T-cell (primary cell): ENCODE measurements at regions not wholly inside any gene's neighbourhood (a gene's known extent, or its start where the extent isn't known, plus 50 kb on each side); places are given as distances from the start of the nearest gene placed in this dataset.

Experiments
- ATAC-seq, 4 experiments: fragments of 200-7000 bp in 3 of 4; fragments of 150-1000 bp in 1 of 4; cut with Tn5 transposase; replicated peaks in 1 of 4; 1 replicate in 3 of 4; 2 replicates in 1 of 4; pipeline ENCODE4 v1.10.0; 2021; ENCODE audit warnings: moderate library complexity in 3 of 4, mild to moderate bottlenecking in 2 of 4, moderate number of reproducible peaks in 1 of 4
- CTCF ChIA-PET, 2 donors: fragments of 300-600 bp; sonication (Branson Sonifier 250); formaldehyde crosslinking; loops; one replicate each; lab custom pipeline; 2022; ENCODE audit warnings: antibody characterized with exemption in 2 of 2; lab: Charles Lee
- POLR2A ChIA-PET, 2 donors: fragments of 300-600 bp; sonication (Branson Sonifier 250); formaldehyde crosslinking; loops; one replicate each; lab custom pipeline; 2022; ENCODE audit warnings: antibody characterized with exemption in 2 of 2; lab: Charles Lee
- DNase-seq, 35 experiments: peaks; one replicate each; pipeline versions ENCODE4 v3.0.0 to v3.0.0-alpha.2; 2013 to 2023
- H3K27ac ChIP-seq: one replicate; pipeline ENCODE4 v1.5.1; 2013; ENCODE audit warnings: low read length
- H3K27me3 ChIP-seq, 2 experiments: replicated peaks in 1 of 2; 1 replicate in 1 of 2; 2 replicates in 1 of 2; pipeline versions ENCODE4 v1.6.1 to v1.7.0; 2013; ENCODE audit warnings: low read length in 1 of 2, mixed read lengths in 1 of 2; ENCODE audit not compliant: control insufficient read depth in 2 of 2, insufficient read depth in 2 of 2; ENCODE audit errors: extremely low read depth in 1 of 2
- H3K36me3 ChIP-seq, 2 donors: 1 replicate in 1 of 2; 2 replicates in 1 of 2; pipeline versions ENCODE4 v1.6.1 to v1.7.0; 2013; ENCODE audit warnings: low read length in 1 of 2; ENCODE audit not compliant: control insufficient read depth in 2 of 2, insufficient read depth in 1 of 2; ENCODE audit errors: extremely low read depth in 1 of 2
- H3K4me1 ChIP-seq, 2 experiments: 1 replicate in 1 of 2; 2 replicates in 1 of 2; pipeline versions ENCODE4 v1.6.1 to v1.7.0; 2013; ENCODE audit warnings: low read length in 2 of 2, mixed read lengths in 1 of 2; ENCODE audit not compliant: insufficient read depth in 2 of 2, control insufficient read depth in 1 of 2; ENCODE audit errors: extremely low read depth in 1 of 2
- H3K4me3 ChIP-seq, 2 donors: 1 replicate in 1 of 2; 2 replicates in 1 of 2; pipeline versions ENCODE4 v1.5.1 to v1.7.0; 2013; ENCODE audit warnings: mild to moderate bottlenecking in 2 of 2, low read length in 1 of 2, moderate library complexity in 1 of 2; ENCODE audit not compliant: control insufficient read depth in 1 of 2; ENCODE audit errors: extremely low read depth in 1 of 2
- H3K9me3 ChIP-seq: 2 replicates; pipeline ENCODE4 v1.7.0; 2013
- H3K27ac Mint-ChIP-seq, 2 donors: one replicate each; pipeline ENCODE4 v1.8.0; 2020 to 2021; ENCODE audit warnings: mild to moderate bottlenecking in 2 of 2, mixed read lengths in 2 of 2
- H3K27me3 Mint-ChIP-seq, 2 donors: one replicate each; pipeline ENCODE4 v1.8.0; 2021 to 2022; ENCODE audit warnings: mixed read lengths in 2 of 2
- H3K36me3 Mint-ChIP-seq: one replicate; pipeline ENCODE4 v1.8.0; 2021; ENCODE audit warnings: mixed read lengths
- H3K4me1 Mint-ChIP-seq, 3 donors: one replicate each; pipeline ENCODE4 v1.8.0; 2020 to 2022; ENCODE audit warnings: mixed read lengths in 3 of 3, mild to moderate bottlenecking in 1 of 3
- H3K4me3 Mint-ChIP-seq, 3 donors: one replicate each; pipeline ENCODE4 v1.8.0; 2020 to 2022; ENCODE audit warnings: mild to moderate bottlenecking in 3 of 3, mixed read lengths in 3 of 3, moderate library complexity in 3 of 3
- H3K9me3 Mint-ChIP-seq, 3 donors: one replicate each; pipeline ENCODE4 v1.8.0; 2020 to 2022; ENCODE audit warnings: mixed read lengths in 3 of 3
- WGBS: methylation state at CpG from one replicate; pipeline ENCODE4 v1.1.5; 2013; ENCODE audit warnings: missing lambda C conversion rate; ENCODE audit not compliant: insufficient coverage; 5-methylcytosine and 5-hydroxymethylcytosine counted together

DNA sequence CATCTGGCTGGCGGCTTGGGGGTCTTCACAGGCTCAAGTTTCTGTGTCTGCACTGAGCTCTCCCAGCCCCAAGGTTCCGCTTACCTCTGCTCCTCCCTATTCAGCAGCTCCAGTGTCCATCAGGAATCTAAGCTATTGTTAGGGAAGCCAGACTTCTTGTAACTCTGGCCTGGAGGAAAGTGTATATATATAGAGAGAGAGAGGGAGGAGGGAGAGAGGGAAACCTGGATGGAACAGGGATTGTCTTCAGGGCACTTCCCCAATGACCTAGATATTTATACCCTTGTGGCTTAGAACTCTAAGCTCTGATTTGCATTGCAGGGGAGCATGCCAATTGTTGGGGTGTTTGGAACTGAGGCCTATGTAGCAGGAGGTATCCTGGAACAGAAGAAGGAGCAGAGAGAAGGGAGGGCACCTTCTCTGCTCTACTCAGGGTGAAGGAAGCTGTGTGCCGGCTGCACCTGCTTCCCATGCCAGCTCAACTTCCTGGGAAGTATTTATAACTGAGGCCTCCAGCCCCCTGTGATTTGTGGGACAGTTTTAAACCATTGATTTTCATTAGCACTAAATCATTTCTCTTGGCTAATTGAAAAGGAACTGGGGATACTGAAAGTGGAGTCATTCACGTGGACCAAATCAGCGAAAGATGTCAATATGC lies 70.9 kb downstream of the NAV1 start:
- Mint-ChIP-seq H3K4me1 (no peaks in the 10 kb centered on the region), H3K27ac (no peak overlapping the region), H3K36me3 (no peaks in the 10 kb centered on the region), H3K27me3 (peaks cover 0 to 11% of the 10 kb centered on the region in 2 donors), H3K4me3 (no peak overlapping the region), H3K9me3 (no peaks in the 10 kb centered on the region)
- DNase-seq = no peak
- ChIA-PET POLR2A (no interaction called here), CTCF (no interaction called here)
- H3K27me3 ChIP-seq = peaks cover 0 to 6% of the 10 kb centered on the region in 2 experiments
- no peaks in the 10 kb centered on the region for H3K9me3 ChIP-seq
- WGBS = 90% methylated on average over 2 of the region's 5 CpGs
- no peak overlapping the region for H3K27ac ChIP-seq
- ATAC-seq = no peak
- H3K4me3 ChIP-seq = no peak overlapping the region
- no peaks in the 10 kb centered on the region for H3K4me1 ChIP-seq
- no peaks in the 10 kb centered on the region for H3K36me3 ChIP-seq

DNA sequence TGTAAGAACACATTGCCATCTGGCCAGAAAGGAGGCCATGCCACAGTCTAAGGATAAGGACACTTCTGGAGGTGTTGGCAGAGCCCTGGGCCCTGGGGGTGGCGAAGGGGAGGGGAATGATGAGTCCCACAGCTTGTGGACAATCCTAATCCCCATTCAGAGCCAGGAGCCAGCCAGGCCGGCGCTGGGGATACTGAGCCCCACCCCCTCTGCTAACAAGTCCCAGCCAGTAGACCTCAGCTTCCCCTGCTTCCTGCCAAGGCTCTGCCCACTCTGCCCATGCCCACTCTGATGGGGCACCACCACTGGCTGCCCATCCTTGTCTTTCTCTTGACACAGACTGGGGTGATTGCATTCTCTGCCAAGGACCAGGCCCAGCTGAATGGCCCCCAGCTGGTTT lies 71.9 kb downstream of the NAV1 start:
- ATAC-seq (no peak), DNase-seq (no peak)
- no peaks in the 10 kb centered on the region for H3K4me1 ChIP-seq
- Mint-ChIP-seq H3K4me3 (no peak overlapping the region), H3K27me3 (peaks cover 0 to 11% of the 10 kb centered on the region in 2 donors), H3K27ac (no peak overlapping the region), H3K4me1 (no peaks in the 10 kb centered on the region), H3K9me3 (no peaks in the 10 kb centered on the region), H3K36me3 (no peaks in the 10 kb centered on the region)
- CTCF ChIA-PET = no interaction called here
- H3K9me3 ChIP-seq = no peaks in the 10 kb centered on the region
- no peak overlapping the region for H3K4me3 ChIP-seq
- H3K27me3 ChIP-seq = peaks cover 0 to 6% of the 10 kb centered on the region in 2 experiments
- POLR2A ChIA-PET = no interaction called here
- no peaks in the 10 kb centered on the region for H3K36me3 ChIP-seq
- WGBS = 57% methylated on average over 2 of the region's 3 CpGs
- no peak overlapping the region for H3K27ac ChIP-seq

GRCh38 chr1:201612645-201613044 lies 73.7 kb downstream of the NAV1 start:
- H3K27me3 Mint-ChIP-seq = peaks cover 0 to 16% of the 10 kb centered on the region in 2 donors
- no peaks in the 10 kb centered on the region for H3K36me3 Mint-ChIP-seq
- CTCF ChIA-PET = no interaction called here
- Histone ChIP-seq H3K4me1 (no peaks in the 10 kb centered on the region), H3K4me3 (no peak overlapping the region), H3K27ac (no peak overlapping the region), H3K27me3 (peaks cover 0 to 6% of the 10 kb centered on the region in 2 experiments), H3K36me3 (no peaks in the 10 kb centered on the region), H3K9me3 (no peaks in the 10 kb centered on the region)
- no peak overlapping the region for H3K4me3 Mint-ChIP-seq
- no peak overlapping the region for H3K27ac Mint-ChIP-seq
- no peaks in the 10 kb centered on the region for H3K4me1 Mint-ChIP-seq
- POLR2A ChIA-PET = no interaction called here
- WGBS = 79% methylated on average over 4 of the region's 4 CpGs
- DNase-seq (no peak), ATAC-seq (no peak)
- H3K9me3 Mint-ChIP-seq = no peaks in the 10 kb centered on the region

GRCh38 chr1:201614262-201615015 lies 75.5 kb downstream of the NAV1 start:
- 51% methylated on average over 15 of the region's 22 CpGs for WGBS
- Mint-ChIP-seq H3K4me1 (no peaks in the 10 kb centered on the region), H3K36me3 (no peaks in the 10 kb centered on the region), H3K27me3 (peaks cover 0 to 16% of the 10 kb centered on the region in 2 donors), H3K4me3 (no peak overlapping the region), H3K27ac (no peak overlapping the region), H3K9me3 (no peaks in the 10 kb centered on the region)
- Histone ChIP-seq H3K36me3 (no peaks in the 10 kb centered on the region), H3K4me3 (no peak overlapping the region), H3K27me3 (peaks cover 0 to 6% of the 10 kb centered on the region in 2 experiments), H3K9me3 (no peaks in the 10 kb centered on the region), H3K27ac (no peak overlapping the region), H3K4me1 (no peaks in the 10 kb centered on the region)
- ChIA-PET POLR2A (no interaction called here), CTCF (no interaction called here)
- DNase-seq (no peak), ATAC-seq (no peak)

DNA sequence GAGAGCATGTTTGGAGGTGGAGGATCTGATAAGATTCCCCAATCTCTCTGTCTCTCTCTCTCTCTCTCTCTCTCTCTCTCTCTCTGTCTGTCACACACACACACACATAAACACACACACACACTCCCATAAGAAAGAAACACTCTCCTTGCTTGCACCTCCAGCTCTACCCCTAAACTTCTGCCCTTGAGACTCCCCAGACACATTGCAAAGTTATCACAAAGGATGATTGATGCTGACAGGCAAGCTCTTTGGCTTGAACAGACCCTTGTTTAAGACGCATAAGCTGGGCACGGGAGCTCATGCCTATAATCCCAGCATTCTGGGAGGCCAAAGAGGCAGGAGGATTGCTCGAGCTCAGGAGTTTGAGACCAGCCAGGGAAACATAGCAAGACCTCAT lies 78.2 kb downstream of the NAV1 start:
- Histone ChIP-seq H3K27me3 (peaks cover 0 to 3% of the 10 kb centered on the region in 2 experiments), H3K27ac (no peak overlapping the region), H3K4me1 (no peaks in the 10 kb centered on the region), H3K9me3 (no peaks in the 10 kb centered on the region), H3K4me3 (no peak overlapping the region), H3K36me3 (no peaks in the 10 kb centered on the region)
- 86% methylated on average over 2 of the region's 3 CpGs for WGBS
- no peak overlapping the region for H3K27ac Mint-ChIP-seq
- no peaks in the 10 kb centered on the region for H3K9me3 Mint-ChIP-seq
- ATAC-seq (no peak), DNase-seq (no peak)
- no peak overlapping the region for H3K4me3 Mint-ChIP-seq
- H3K36me3 Mint-ChIP-seq = no peaks in the 10 kb centered on the region
- ChIA-PET POLR2A (no interaction called here), CTCF (no interaction called here)
- H3K4me1 Mint-ChIP-seq = no peaks in the 10 kb centered on the region
- H3K27me3 Mint-ChIP-seq = peaks cover 0 to 8% of the 10 kb centered on the region in 2 donors

GRCh38 chr1:201618389-201618788 lies 79.5 kb downstream of the NAV1 start:
- H3K36me3 Mint-ChIP-seq = no peaks in the 10 kb centered on the region
- WGBS = no CpG with 5 or more reads among the region's 3 CpGs
- DNase-seq (no peak), ATAC-seq (no peak)
- Histone ChIP-seq H3K4me3 (no peak overlapping the region), H3K27me3 (peaks cover 0 to 3% of the 10 kb centered on the region in 2 experiments), H3K27ac (no peak overlapping the region), H3K36me3 (no peaks in the 10 kb centered on the region), H3K9me3 (no peaks in the 10 kb centered on the region), H3K4me1 (no peaks in the 10 kb centered on the region)
- H3K27ac Mint-ChIP-seq = no peak overlapping the region
- ChIA-PET POLR2A (no interaction called here), CTCF (no interaction called here)
- no peak overlapping the region for H3K4me3 Mint-ChIP-seq
- no peaks in the 10 kb centered on the region for H3K4me1 Mint-ChIP-seq
- H3K9me3 Mint-ChIP-seq = no peaks in the 10 kb centered on the region
- peaks cover 0 to 5% of the 10 kb centered on the region in 2 donors for H3K27me3 Mint-ChIP-seq
